ENCODE measurements at regions not wholly inside any gene's neighbourhood (a gene's known extent, or its start where the extent isn't known, plus 50 kb on each side); places are given as distances from the start of the nearest gene placed in this dataset.

DNA sequence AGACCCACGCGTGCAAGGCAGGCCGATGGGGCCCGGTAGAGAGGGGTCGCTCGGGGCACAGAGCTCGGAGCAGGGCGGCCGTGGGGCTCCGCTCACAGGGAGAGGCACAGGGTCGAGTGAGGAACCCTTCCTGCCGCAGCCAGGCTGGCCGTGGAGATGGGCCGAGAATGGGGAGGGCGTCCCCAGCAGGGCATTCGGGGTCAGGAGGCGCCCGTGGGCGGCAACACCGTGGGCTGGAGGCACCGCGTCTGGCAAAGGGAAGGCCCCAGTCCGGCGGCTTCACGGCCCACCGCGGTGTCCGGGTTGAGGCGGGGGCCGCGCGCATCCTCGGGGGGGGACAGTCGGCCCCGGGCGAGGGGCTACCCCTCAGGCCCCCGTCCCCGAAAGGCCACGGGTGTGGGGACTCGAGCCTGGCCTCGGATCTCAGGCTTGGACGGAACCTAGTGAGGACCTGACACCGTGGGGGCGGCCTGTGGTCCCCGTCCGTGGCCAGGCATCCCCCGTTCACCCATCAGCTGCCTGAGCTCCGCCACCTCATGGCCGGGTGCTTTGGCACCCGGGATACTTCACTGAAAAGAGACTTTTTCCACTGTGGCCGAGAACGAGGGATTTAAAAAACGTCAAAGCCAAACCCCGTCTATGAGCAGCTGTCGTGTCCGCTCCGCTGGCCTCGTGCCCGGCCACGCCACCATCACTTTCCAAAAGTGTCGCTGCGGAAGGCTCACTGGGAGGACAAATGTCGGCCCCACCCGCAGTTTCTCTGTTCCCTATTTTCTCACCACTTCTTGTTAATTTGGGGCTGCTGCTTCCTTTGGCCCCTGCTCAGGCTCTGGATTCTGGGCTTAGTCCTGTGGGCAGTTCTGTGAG lies 73.6 kb downstream of the METRNL start:
- H3K4me2 ChIP-seq = no peak overlapping the region

DNA sequence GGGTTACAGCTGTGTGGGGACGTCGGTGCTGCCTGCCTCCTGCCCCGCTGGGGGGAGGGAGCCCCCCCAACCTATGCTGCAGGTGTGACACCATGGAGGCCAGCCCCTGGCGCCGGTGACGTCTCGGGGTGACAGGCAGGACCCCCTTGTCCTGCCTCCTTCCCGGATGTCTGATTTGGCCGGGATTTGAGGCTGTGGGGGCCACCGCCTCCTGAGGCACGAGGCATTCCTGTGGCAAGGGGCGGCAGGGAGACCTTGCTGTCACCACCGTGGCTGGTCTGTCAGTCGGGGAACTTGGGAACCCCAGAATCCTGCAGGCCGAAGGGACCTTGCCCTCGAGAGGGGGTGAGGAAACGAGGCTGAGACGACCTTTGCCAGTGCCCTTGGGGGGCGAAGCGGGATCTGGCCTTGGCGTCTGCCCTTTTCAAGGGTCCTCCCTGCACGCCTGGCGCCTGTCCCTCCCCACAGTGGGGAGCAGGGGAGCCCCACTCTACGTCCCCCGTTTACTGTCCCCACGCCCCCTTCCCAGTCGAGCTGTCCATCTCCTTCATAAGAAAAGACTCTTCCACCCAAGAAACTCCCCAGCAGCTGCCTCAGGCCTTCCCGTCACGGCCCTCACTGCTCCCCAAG lies 74.4 kb downstream of the METRNL start:
- Histone ChIP-seq H3K4me1 (ENCODE audit: low read depth, poor library complexity, severe bottlenecking) (no peaks in the 10 kb centered on the region), H3K4me2 (no peak overlapping the region), H3K27me3 (ENCODE audit: insufficient read depth, low read depth) (peaks cover 78% of the 10 kb centered on the region), H2AFZ (ENCODE audit: low read depth) (no peak overlapping the region), H3K9ac (no peak overlapping the region), H3K4me3 (IDR thresholded peaks at IDR 0.05; ENCODE audit: insufficient read depth, low read depth, low read length) (no peak overlapping the region), H3K79me2 (ENCODE audit: insufficient read depth, low read depth) (no peaks in the 10 kb centered on the region), H3K36me3 (ENCODE audit: insufficient read depth) (no peaks in the 10 kb centered on the region), H4K20me1 (ENCODE audit: insufficient read depth) (no peaks in the 10 kb centered on the region), H3K27ac (no peak overlapping the region)
- TF ChIP-seq, protein P1, sequence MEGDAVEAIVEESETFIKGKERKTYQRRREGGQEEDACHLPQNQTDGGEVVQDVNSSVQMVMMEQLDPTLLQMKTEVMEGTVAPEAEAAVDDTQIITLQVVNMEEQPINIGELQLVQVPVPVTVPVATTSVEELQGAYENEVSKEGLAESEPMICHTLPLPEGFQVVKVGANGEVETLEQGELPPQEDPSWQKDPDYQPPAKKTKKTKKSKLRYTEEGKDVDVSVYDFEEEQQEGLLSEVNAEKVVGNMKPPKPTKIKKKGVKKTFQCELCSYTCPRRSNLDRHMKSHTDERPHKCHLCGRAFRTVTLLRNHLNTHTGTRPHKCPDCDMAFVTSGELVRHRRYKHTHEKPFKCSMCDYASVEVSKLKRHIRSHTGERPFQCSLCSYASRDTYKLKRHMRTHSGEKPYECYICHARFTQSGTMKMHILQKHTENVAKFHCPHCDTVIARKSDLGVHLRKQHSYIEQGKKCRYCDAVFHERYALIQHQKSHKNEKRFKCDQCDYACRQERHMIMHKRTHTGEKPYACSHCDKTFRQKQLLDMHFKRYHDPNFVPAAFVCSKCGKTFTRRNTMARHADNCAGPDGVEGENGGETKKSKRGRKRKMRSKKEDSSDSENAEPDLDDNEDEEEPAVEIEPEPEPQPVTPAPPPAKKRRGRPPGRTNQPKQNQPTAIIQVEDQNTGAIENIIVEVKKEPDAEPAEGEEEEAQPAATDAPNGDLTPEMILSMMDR (conservative IDR thresholded peaks at IDR 0.05; ENCODE audit: low read depth, low read length) = no peak

More for the DNA sequence above, 73.6 kb downstream of the METRNL start:
- Histone ChIP-seq H3K36me3 (ENCODE audit: insufficient read depth) (no peaks in the 10 kb centered on the region), H3K27ac (no peak overlapping the region), H3K27me3 (ENCODE audit: insufficient read depth, low read depth) (peaks cover 82% of the 10 kb centered on the region), H3K4me1 (ENCODE audit: low read depth, poor library complexity, severe bottlenecking) (no peaks in the 10 kb centered on the region), H2AFZ (ENCODE audit: low read depth) (no peak overlapping the region), H3K4me3 (IDR thresholded peaks at IDR 0.05; ENCODE audit: insufficient read depth, low read depth, low read length) (no peak overlapping the region), H3K9ac (no peak overlapping the region), H3K79me2 (ENCODE audit: insufficient read depth, low read depth) (no peaks in the 10 kb centered on the region), H4K20me1 (ENCODE audit: insufficient read depth) (no peaks in the 10 kb centered on the region)
- TF ChIP-seq, protein P1 (conservative IDR thresholded peaks at IDR 0.05; ENCODE audit: low read depth, low read length) = no peak

DNA sequence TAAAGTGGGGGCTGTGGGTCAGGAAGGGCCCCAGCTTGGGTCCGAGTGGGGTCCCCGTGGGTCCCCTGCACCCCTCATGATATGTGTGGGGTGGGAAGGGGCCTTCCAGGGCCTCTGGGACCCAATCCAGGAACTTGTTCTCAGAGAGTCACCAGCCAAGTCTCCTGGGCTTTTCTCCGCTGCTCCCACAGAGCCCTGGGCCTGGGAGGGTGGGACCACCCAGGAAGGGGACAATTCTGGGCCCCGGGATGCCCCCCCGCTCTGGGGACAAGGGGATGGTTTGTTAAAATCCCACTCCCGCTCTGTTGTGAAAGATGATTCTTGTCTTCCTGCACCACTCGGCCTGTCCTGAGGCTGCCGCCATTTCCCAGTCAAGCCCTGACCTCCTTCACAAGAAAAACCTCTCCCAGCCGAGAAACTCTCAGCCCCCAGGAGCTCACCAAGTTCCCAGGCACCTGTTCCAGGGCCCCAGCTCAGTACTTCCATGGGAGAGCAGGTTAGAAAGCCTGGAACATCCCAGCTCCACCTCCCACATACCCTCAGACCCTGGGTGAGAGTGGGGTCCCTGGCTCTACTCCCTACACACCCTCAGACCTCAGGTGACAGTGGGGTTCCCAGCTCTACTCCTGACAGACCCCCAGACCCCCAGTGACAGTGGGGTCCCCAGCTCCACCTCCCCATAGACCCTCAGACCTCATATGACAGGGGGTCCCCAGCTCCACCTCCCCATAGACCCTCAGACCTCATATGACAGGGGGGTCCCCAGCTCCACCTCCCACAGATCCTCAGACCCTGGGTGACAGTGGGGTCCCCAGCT lies 75.1 kb downstream of the METRNL start:
- H3K9ac ChIP-seq = no peak overlapping the region
- H3K27me3 ChIP-seq (ENCODE audit: insufficient read depth, low read depth) = peaks cover 78% of the 10 kb centered on the region
- no peaks in the 10 kb centered on the region for H4K20me1 ChIP-seq (ENCODE audit: insufficient read depth)
- no peak overlapping the region for H3K27ac ChIP-seq
- H3K4me3 ChIP-seq (IDR thresholded peaks at IDR 0.05; ENCODE audit: insufficient read depth, low read depth, low read length) = no peak overlapping the region
- TF ChIP-seq, protein P1 (conservative IDR thresholded peaks at IDR 0.05; ENCODE audit: low read depth, low read length) = no peak
- no peak overlapping the region for H3K4me2 ChIP-seq
- no peak overlapping the region for H2AFZ ChIP-seq (ENCODE audit: low read depth)
- H3K79me2 ChIP-seq (ENCODE audit: insufficient read depth, low read depth) = no peaks in the 10 kb centered on the region
- H3K36me3 ChIP-seq (ENCODE audit: insufficient read depth) = no peaks in the 10 kb centered on the region
- no peaks in the 10 kb centered on the region for H3K4me1 ChIP-seq (ENCODE audit: low read depth, poor library complexity, severe bottlenecking)
